OCI-M1 (cell line): ENCODE measurements at regions not wholly inside any gene's neighbourhood (a gene's known extent, or its start where the extent isn't known, plus 50 kb on each side); places are given as distances from the start of the nearest gene placed in this dataset.

Experiments
- DNase-seq: peaks from one replicate; lab custom pipeline; 2025; lab: John Stamatoyannopoulos, UW

- no peak for DNase-seq
Measured at GRCh38 chr19:22914646-22915045, 82.6 kb downstream of the ZNF723 start.

- no peak for DNase-seq
Measured at GRCh38 chr19:22918221-22918620, 84.8 kb downstream of the ZNF728 start.

GRCh38 chr19:22919946-22920345 lies 83.0 kb downstream of the ZNF728 start:
- DNase-seq, result peak; percentile 22
